Hepatocyte (in vitro differentiated cells): ENCODE measurements at regions not wholly inside any gene's neighbourhood (a gene's known extent, or its start where the extent isn't known, plus 50 kb on each side); places are given as distances from the start of the nearest gene placed in this dataset.

Experiments used
- EZH2 ChIP-seq: fragments of 200-600 bp; sonication (generic); IDR thresholded peaks from 2 replicates; pipeline ENCODE4 v1.6.1; 2016; ENCODE audit warnings: antibody characterized with exemption, mild to moderate bottlenecking, borderline replicate concordance
- TF ChIP-seq, protein P1 (sequence below): fragments of 200-600 bp; sonication (generic); IDR thresholded peaks from 2 replicates; pipeline ENCODE4 v1.5.1; 2016; ENCODE audit warnings: antibody characterized with exemption, mild to moderate bottlenecking; ENCODE audit not compliant: poor library complexity

DNA sequence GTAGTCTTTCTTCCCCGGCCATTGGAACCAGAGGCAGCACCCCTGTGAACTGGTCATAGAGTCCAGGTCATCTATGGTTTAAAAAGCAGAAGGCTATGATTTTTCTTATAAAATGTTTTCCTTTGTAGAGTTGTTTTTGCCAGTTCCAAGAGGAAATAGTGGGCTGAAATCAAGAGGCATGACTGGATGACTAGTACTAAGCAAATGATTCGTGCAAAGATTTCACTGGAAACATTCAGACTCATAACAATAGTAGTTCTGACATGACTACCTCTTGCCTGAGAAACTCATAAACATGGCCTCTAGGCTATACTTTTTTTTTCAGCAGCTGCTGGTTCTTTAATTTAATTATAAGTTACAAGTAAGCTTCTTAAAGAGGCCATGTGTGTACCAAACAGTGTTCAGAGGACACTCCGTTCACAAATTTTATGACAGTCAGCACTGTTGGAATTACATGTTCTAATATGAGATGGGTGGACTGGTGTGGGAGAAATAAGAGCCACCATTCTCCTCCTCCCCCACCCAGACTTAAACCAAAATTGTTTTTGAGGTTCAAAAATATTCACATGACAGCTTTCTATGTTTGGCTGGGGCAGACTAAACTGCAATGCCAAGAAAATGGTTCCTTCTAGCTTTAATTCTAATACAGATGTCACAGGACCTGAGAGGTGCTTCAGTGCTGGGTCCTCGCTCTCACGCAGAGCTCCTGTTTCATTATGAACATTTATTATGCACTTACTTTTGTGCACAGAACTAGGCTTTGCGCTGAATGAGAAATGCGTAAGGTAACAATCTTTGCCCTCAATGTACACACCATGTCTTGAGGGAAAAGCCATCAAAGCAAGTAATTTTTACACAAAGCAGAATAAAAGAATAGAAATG lies 147.5 kb downstream of the ZC3H11B start:
- TF ChIP-seq, protein P1, sequence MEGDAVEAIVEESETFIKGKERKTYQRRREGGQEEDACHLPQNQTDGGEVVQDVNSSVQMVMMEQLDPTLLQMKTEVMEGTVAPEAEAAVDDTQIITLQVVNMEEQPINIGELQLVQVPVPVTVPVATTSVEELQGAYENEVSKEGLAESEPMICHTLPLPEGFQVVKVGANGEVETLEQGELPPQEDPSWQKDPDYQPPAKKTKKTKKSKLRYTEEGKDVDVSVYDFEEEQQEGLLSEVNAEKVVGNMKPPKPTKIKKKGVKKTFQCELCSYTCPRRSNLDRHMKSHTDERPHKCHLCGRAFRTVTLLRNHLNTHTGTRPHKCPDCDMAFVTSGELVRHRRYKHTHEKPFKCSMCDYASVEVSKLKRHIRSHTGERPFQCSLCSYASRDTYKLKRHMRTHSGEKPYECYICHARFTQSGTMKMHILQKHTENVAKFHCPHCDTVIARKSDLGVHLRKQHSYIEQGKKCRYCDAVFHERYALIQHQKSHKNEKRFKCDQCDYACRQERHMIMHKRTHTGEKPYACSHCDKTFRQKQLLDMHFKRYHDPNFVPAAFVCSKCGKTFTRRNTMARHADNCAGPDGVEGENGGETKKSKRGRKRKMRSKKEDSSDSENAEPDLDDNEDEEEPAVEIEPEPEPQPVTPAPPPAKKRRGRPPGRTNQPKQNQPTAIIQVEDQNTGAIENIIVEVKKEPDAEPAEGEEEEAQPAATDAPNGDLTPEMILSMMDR = no peak
- TF ChIP-seq EZH2 = no peak
